ENCODE measurements at regions not wholly inside any gene's neighbourhood (a gene's known extent, or its start where the extent isn't known, plus 50 kb on each side); places are given as distances from the start of the nearest gene placed in this dataset.
"Not testable (repeated sequence)": the region's sequence is repeated elsewhere in the genome, so short reads cannot be mapped to it uniquely, and the experiment has no call there.

DNA sequence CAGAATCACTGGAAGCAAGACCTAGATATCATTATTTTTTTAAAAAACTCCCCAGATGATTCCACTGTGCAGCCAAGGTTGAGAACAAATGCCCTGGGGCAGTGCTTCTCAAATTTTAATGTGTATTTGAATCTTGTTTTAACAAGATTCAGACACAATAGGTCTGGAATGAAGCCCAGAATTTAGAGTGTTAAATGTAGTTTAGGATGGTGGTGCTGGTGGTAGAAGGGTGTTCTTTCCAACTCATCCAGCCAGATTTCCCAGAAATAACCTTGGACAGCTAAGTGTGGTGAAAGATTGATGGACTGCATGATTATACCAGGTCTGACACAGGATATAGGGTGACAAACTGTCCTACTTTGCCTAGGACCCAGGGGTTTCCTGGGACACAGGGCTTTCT, 120.1 kb upstream of the MED14 start:
- Histone ChIP-seq H3K27me3 (ENCODE audit: insufficient read depth, low read length) (no peaks in the 10 kb centered on the region), H4K8ac (ENCODE audit: low read depth, low read length) (no peak overlapping the region), H4K12ac (ENCODE audit: low read depth, low read length) (no peak overlapping the region), H3K9ac (ENCODE audit: low read length) (no peak overlapping the region), H2BK5ac (ENCODE audit: low read depth, low read length, poor library complexity) (no peak overlapping the region), H3K4me3 (ENCODE audit: low read depth, low read length) (no peak overlapping the region), H3K4me1 (ENCODE audit: control insufficient read depth in 1 of 2, insufficient read depth in 2 of 2, low read length in 2 of 2) (no peaks in the 10 kb centered on the region), H3K79me1 (ENCODE audit: low read length) (no peaks in the 10 kb centered on the region), H2BK120ac (ENCODE audit: insufficient read depth, low read length, poor library complexity) (no peak overlapping the region), H3K18ac (ENCODE audit: low read length) (no peak overlapping the region), H2AFZ (ENCODE audit: insufficient read depth, low read length, poor library complexity) (no peak overlapping the region), H4K91ac (ENCODE audit: low read depth, low read length) (no peak overlapping the region), H3K14ac (ENCODE audit: low read length) (no peak overlapping the region), H3K79me2 (ENCODE audit: control insufficient read depth, insufficient read depth, low read length, poor library complexity) (no peaks in the 10 kb centered on the region), H3K23ac (ENCODE audit: low read length) (no peak overlapping the region), H3K4me2 (ENCODE audit: low read length) (no peak overlapping the region), H2BK12ac (ENCODE audit: low read length) (no peak overlapping the region), H3K27ac (ENCODE audit: low read depth, low read length) (no peak overlapping the region), H3K4ac (ENCODE audit: low read depth, low read length) (no peak overlapping the region), H2AK5ac (ENCODE audit: low read length) (no peak overlapping the region), H3K36me3 (ENCODE audit: control insufficient read depth in 1 of 2, insufficient read depth in 2 of 2, low read length in 2 of 2) (no peaks in the 10 kb centered on the region), H3K9me3 (ENCODE audit: insufficient read depth, low read depth, low read length) (no peaks in the 10 kb centered on the region)
- DNase-seq, result peak in 1 of 2 donors; percentile 12

- no peaks in the 10 kb centered on the region for H3K79me1 ChIP-seq (ENCODE audit: low read length)
- H3K14ac ChIP-seq (ENCODE audit: low read length), result no peak overlapping the region
- no peak overlapping the region for H4K12ac ChIP-seq (ENCODE audit: low read depth, low read length)
- H3K36me3 ChIP-seq (ENCODE audit: control insufficient read depth in 1 of 2, insufficient read depth in 2 of 2, low read length in 2 of 2), result no peaks in the 10 kb centered on the region
- no peaks in the 10 kb centered on the region for H3K9me3 ChIP-seq (ENCODE audit: insufficient read depth, low read depth, low read length)
- no peak overlapping the region for H3K4me2 ChIP-seq (ENCODE audit: low read length)
- H4K8ac ChIP-seq (ENCODE audit: low read depth, low read length), result no peak overlapping the region
- H2AK5ac ChIP-seq (ENCODE audit: low read length), result no peak overlapping the region
- H4K91ac ChIP-seq (ENCODE audit: low read depth, low read length), result no peak overlapping the region
- H3K4me3 ChIP-seq (ENCODE audit: low read depth, low read length), result no peak overlapping the region
- H2BK120ac ChIP-seq (ENCODE audit: insufficient read depth, low read length, poor library complexity), result no peak overlapping the region
- H3K27me3 ChIP-seq (ENCODE audit: insufficient read depth, low read length), result no peaks in the 10 kb centered on the region
- H3K18ac ChIP-seq (ENCODE audit: low read length), result no peak overlapping the region
- no peak overlapping the region for H2AFZ ChIP-seq (ENCODE audit: insufficient read depth, low read length, poor library complexity)
- no peaks in the 10 kb centered on the region for H3K79me2 ChIP-seq (ENCODE audit: control insufficient read depth, insufficient read depth, low read length, poor library complexity)
- H3K27ac ChIP-seq (ENCODE audit: low read depth, low read length), result no peak overlapping the region
- DNase-seq, result no peak
- H3K23ac ChIP-seq (ENCODE audit: low read length), result no peak overlapping the region
- no peak overlapping the region for H2BK5ac ChIP-seq (ENCODE audit: low read depth, low read length, poor library complexity)
- no peak overlapping the region for H3K4ac ChIP-seq (ENCODE audit: low read depth, low read length)
- H3K4me1 ChIP-seq (ENCODE audit: control insufficient read depth in 1 of 2, insufficient read depth in 2 of 2, low read length in 2 of 2), result no peaks in the 10 kb centered on the region
- H3K9ac ChIP-seq (ENCODE audit: low read length), result no peak overlapping the region
- no peak overlapping the region for H2BK12ac ChIP-seq (ENCODE audit: low read length)
Measured at GRCh38 chrX:40855932-40856515, 120.7 kb upstream of the MED14 start.

DNA sequence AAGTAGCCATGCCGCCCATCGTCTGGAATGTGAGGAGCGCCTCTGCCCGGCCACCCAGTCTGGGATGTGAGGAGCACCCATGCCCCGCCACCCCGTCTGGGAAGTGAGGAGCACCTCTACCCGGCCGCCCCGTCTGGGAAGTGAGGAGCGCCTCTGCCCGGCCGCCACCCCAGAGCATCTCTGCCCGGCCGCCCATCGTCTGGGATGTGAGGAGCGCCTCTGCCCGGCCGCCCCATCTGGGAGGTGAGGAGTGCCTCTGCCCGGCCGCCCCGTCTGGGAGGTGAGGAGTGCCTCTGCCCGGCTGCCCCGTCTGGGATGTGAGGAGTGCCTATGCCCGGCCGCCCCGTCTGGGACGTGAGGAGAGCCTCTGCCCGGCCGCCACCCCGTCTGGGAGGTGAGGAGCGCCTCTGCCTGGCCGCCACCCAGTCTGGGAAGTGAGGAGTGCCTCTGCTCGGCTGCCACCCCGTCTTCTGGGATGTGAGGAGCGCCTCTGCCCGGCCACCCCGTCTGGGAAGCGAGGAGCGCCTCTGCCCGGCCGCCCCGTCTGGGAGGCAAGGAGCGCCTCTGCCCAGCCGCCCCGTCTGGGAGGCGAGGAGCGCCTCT, 126.7 kb upstream of the MED14 start:
- not testable (repeated sequence) for H4K91ac ChIP-seq (ENCODE audit: low read depth, low read length); H3K36me3 ChIP-seq (ENCODE audit: control insufficient read depth in 1 of 2, insufficient read depth in 2 of 2, low read length in 2 of 2); H3K27me3 ChIP-seq (ENCODE audit: insufficient read depth, low read length); H3K14ac ChIP-seq (ENCODE audit: low read length); H3K4ac ChIP-seq (ENCODE audit: low read depth, low read length); H3K9me3 ChIP-seq (ENCODE audit: insufficient read depth, low read depth, low read length); H3K79me2 ChIP-seq (ENCODE audit: control insufficient read depth, insufficient read depth, low read length, poor library complexity); H2BK5ac ChIP-seq (ENCODE audit: low read depth, low read length, poor library complexity); H4K8ac ChIP-seq (ENCODE audit: low read depth, low read length); H2AFZ ChIP-seq (ENCODE audit: insufficient read depth, low read length, poor library complexity); H3K23ac ChIP-seq (ENCODE audit: low read length); H4K12ac ChIP-seq (ENCODE audit: low read depth, low read length); H3K79me1 ChIP-seq (ENCODE audit: low read length); H2BK120ac ChIP-seq (ENCODE audit: insufficient read depth, low read length, poor library complexity); H3K9ac ChIP-seq (ENCODE audit: low read length); H3K4me2 ChIP-seq (ENCODE audit: low read length); H3K27ac ChIP-seq (ENCODE audit: low read depth, low read length); H3K4me1 ChIP-seq (ENCODE audit: control insufficient read depth in 1 of 2, insufficient read depth in 2 of 2, low read length in 2 of 2); H3K4me3 ChIP-seq (ENCODE audit: low read depth, low read length); H3K18ac ChIP-seq (ENCODE audit: low read length); DNase-seq; H2AK5ac ChIP-seq (ENCODE audit: low read length); H2BK12ac ChIP-seq (ENCODE audit: low read length)
- WGBS (ENCODE audit: extremely low coverage, insufficient coverage, insufficient read length), result no CpG with 5 or more reads among the region's 47 CpGs

- WGBS (ENCODE audit: extremely low coverage, insufficient coverage, insufficient read length), result no CpG with 5 or more reads among the region's 4 CpGs
- H3K27me3 ChIP-seq (ENCODE audit: insufficient read depth, low read length); H2BK12ac ChIP-seq (ENCODE audit: low read length): not testable (repeated sequence)
Measured at GRCh38 chrX:40863260-40863659, 127.9 kb upstream of the MED14 start.

More at GRCh38 chrX:40863260-40863659, 127.9 kb upstream of the MED14 start:
- not testable (repeated sequence) for H2BK120ac ChIP-seq (ENCODE audit: insufficient read depth, low read length, poor library complexity); H2AFZ ChIP-seq (ENCODE audit: insufficient read depth, low read length, poor library complexity); H4K91ac ChIP-seq (ENCODE audit: low read depth, low read length); H4K12ac ChIP-seq (ENCODE audit: low read depth, low read length); H3K9me3 ChIP-seq (ENCODE audit: insufficient read depth, low read depth, low read length); DNase-seq; H3K36me3 ChIP-seq (ENCODE audit: control insufficient read depth in 1 of 2, insufficient read depth in 2 of 2, low read length in 2 of 2); H3K9ac ChIP-seq (ENCODE audit: low read length); H3K4ac ChIP-seq (ENCODE audit: low read depth, low read length); H3K18ac ChIP-seq (ENCODE audit: low read length); H3K23ac ChIP-seq (ENCODE audit: low read length); H3K4me2 ChIP-seq (ENCODE audit: low read length); H2BK5ac ChIP-seq (ENCODE audit: low read depth, low read length, poor library complexity); H3K4me1 ChIP-seq (ENCODE audit: control insufficient read depth in 1 of 2, insufficient read depth in 2 of 2, low read length in 2 of 2); H3K4me3 ChIP-seq (ENCODE audit: low read depth, low read length); H3K79me1 ChIP-seq (ENCODE audit: low read length); H3K79me2 ChIP-seq (ENCODE audit: control insufficient read depth, insufficient read depth, low read length, poor library complexity); H2AK5ac ChIP-seq (ENCODE audit: low read length); H3K27ac ChIP-seq (ENCODE audit: low read depth, low read length); H3K14ac ChIP-seq (ENCODE audit: low read length); H4K8ac ChIP-seq (ENCODE audit: low read depth, low read length)

Data from trophoblast cell (in vitro differentiated cells and primary cell).